Astrocyte of the cerebellum (primary cell): ENCODE measurements at regions not wholly inside any gene's neighbourhood (a gene's known extent, or its start where the extent isn't known, plus 50 kb on each side); places are given as distances from the start of the nearest gene placed in this dataset.

ENCODE experiments used
- DNase-seq: peaks from one replicate; pipeline ENCODE4 v3.0.0-alpha.2; 2011; ENCODE audit warnings: low read depth
- H3K4me3 ChIP-seq: 2 replicates; pipeline ENCODE4 v1.5.1; 2011; ENCODE audit warnings: mild to moderate bottlenecking, low read depth, low read length, moderate library complexity
- CTCF ChIP-seq: IDR thresholded peaks from 2 replicates; pipeline ENCODE4 v1.5.1; 2012; ENCODE audit warnings: low read length, low read depth, moderate library complexity, mild to moderate bottlenecking; ENCODE audit errors: missing control alignments
- in situ Hi-C: cut with HindIII; loops from 2 replicates; pipeline ENCODE4 v1.10.0; 2017; ENCODE audit warnings: low sequenced_read_pairs

GRCh38 chr10:114761205-114762193 lies 60.1 kb upstream of the FHIP2A start:
- no peak for TF ChIP-seq CTCF
- in situ Hi-C loops, result no loop called here
- no peak overlapping the region for H3K4me3 ChIP-seq
- DNase-seq, result no peak

- in situ Hi-C loops, result no loop called here
- H3K4me3 ChIP-seq, result no peak overlapping the region
- TF ChIP-seq CTCF, result no peak
- DNase-seq, result no peak
Measured at GRCh38 chr10:114762811-114763210, 58.8 kb upstream of the FHIP2A start.

- in situ Hi-C loops, result no loop called here
- H3K4me3 ChIP-seq, result no peak overlapping the region
- no peak for TF ChIP-seq CTCF
- no peak for DNase-seq
Measured at GRCh38 chr10:114764656-114765055, 56.9 kb upstream of the FHIP2A start.

- no peak for TF ChIP-seq CTCF
- DNase-seq, result no peak
- no peak overlapping the region for H3K4me3 ChIP-seq
- in situ Hi-C loops, result no loop called here
Measured at GRCh38 chr10:114766470-114766869, 55.1 kb upstream of the FHIP2A start.

- in situ Hi-C loops, result no loop called here
- no peak for DNase-seq
- peak overlapping the region; percentile 55 for H3K4me3 ChIP-seq
- TF ChIP-seq CTCF, result no peak
Measured at GRCh38 chr10:114767101-114767985, 54.2 kb upstream of the FHIP2A start.

- TF ChIP-seq CTCF, result no peak
- in situ Hi-C loops, result no loop called here
- peak overlapping the region; percentile 55 for H3K4me3 ChIP-seq
- no peak for DNase-seq
Measured at GRCh38 chr10:114767986-114768821, 53.4 kb upstream of the FHIP2A start.
